GM12864 (cell line): ENCODE measurements at regions not wholly inside any gene's neighbourhood (a gene's known extent, or its start where the extent isn't known, plus 50 kb on each side); places are given as distances from the start of the nearest gene placed in this dataset.

Experiments used
- DNase-seq: peaks from one replicate; pipeline ENCODE4 v3.0.0-alpha.2; 2011; ENCODE audit warnings: low read depth
- H3K4me3 ChIP-seq: 2 replicates; pipeline ENCODE4 v1.5.1; 2011; ENCODE audit warnings: mild to moderate bottlenecking, low read depth, low read length, control low read depth
- TF ChIP-seq, protein P1 (sequence below): IDR thresholded peaks from 2 replicates; pipeline ENCODE4 v1.5.1; 2011; ENCODE audit warnings: low read depth, mild to moderate bottlenecking, moderate library complexity, low read length, control low read depth, inconsistent platforms; ENCODE audit errors: missing control alignments

DNA sequence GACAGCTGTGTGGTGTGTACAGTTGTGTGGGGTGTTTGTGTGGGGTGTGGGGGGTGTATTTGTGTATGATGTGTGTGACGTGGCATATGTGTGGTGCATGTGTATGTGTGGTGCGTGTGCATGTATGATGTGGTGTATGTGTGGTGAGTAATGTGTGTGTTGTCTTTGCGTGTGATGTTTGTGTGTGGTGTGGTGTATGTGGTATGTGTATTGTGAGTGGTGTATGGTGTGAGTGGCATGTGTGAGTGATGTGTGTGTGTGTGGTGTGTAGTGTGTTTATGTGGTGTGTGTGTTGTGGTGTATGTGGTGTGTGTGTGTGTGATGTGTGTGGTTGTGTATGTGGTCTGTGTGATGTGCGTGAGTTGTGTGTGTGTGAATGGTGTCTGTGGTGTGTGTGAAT is 191.1 kb downstream of the MELK start:
- DNase-seq = no peak
- TF ChIP-seq, protein P1, sequence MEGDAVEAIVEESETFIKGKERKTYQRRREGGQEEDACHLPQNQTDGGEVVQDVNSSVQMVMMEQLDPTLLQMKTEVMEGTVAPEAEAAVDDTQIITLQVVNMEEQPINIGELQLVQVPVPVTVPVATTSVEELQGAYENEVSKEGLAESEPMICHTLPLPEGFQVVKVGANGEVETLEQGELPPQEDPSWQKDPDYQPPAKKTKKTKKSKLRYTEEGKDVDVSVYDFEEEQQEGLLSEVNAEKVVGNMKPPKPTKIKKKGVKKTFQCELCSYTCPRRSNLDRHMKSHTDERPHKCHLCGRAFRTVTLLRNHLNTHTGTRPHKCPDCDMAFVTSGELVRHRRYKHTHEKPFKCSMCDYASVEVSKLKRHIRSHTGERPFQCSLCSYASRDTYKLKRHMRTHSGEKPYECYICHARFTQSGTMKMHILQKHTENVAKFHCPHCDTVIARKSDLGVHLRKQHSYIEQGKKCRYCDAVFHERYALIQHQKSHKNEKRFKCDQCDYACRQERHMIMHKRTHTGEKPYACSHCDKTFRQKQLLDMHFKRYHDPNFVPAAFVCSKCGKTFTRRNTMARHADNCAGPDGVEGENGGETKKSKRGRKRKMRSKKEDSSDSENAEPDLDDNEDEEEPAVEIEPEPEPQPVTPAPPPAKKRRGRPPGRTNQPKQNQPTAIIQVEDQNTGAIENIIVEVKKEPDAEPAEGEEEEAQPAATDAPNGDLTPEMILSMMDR = no peak
- H3K4me3 ChIP-seq = no peak overlapping the region

DNA sequence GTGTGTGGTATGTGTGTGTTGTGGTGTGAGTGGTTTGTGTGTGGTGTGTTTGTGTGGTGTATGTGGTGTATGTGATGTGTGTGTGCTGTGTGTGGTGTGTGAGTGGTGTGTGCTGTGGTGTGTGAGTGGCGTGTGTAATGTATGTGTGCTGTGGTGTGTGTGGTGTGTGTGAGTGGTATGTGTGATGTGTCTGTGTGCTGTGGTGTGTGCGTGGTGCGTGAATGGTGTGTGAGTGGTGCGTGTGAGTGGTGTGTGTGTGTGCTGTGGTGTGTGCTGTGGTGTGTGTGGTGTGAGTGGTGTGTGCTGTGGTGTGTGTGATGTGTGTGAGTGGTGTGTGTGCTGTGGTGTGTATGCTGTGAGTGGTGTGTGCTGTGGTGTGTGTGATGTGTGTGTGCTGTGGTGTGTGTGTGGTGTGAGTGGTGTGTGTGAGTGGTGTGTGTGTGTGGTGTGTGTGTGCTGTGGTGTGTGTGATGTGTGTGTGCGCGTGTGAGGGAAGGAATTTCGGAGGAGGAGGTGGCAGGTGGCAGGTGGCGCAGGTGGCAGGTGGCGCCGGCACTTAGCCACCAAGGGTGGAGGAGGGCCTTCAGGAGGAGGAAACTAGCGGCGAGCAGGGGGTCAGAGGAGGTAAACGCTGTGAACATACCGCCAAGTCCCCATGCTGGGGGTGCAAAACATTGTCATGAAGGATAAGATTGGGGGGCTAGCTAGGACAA is 191.8 kb downstream of the MELK start:
- TF ChIP-seq, protein P1 = no peak
- no peak overlapping the region for H3K4me3 ChIP-seq
- DNase-seq = no peak

DNA sequence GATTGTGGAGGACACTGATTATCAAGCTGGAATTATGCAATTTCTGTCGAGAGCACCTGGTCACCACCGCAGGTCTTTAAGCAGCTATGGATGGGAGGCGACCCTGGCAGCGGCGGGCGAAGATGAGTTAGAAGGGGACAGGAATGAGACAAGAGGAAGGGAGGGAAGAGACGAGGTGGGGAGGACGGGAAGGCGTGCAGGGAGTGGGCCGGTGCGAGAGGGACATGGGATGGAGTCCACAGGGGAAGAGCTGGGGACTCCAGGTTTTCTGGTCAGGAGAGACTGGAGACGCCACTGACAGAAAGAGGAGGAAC is 192.3 kb downstream of the MELK start:
- TF ChIP-seq, protein P1 = no peak
- peak overlapping the region; percentile 47; the same call in 1 of the 2 replicates for H3K4me3 ChIP-seq
- DNase-seq = no peak

DNA sequence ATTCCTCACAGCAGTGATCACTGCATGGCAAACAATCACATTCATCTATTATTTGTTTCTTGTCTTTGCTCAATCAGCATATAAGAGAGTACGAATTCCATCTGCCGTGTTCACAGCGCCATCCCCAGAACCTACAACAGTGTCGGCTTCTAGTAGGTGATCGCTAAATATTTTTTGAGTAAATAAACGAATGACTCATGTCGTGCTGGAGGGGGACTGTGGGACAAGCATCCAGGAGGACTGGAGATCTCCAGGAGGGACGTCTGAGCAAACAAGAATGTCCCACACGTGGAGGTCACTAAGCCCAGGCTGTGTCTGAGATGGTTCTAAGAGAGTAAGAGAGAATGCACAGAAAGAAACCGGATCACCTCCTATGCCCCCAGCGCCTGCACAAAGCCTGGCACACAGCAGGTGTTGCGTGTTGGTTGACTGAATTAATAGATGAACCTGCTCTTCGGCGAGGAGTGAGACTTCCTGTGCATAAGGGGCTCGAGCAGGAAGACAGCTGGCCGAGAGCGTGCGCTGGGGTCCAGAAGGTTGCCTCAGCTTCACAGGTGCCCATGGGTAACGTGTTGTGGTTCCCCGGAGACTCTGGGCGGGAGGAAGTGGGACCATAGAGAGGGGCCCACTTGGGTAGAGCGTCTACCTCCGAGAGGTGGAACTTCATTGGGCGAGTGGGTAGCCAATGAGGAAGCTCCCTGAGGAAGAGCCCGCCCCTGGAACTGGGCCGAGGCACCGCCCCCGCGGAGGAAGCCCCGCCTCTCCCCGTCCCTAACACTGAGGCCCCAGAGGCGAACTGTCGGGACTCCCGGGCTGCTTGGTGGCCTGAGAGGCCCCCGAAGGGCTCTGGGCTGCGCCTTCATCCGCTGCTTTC is 193.0 kb downstream of the MELK start:
- peak overlapping the region; percentile 47 for H3K4me3 ChIP-seq
- DNase-seq = peak; percentile 94
- TF ChIP-seq, protein P1 = no peak

DNA sequence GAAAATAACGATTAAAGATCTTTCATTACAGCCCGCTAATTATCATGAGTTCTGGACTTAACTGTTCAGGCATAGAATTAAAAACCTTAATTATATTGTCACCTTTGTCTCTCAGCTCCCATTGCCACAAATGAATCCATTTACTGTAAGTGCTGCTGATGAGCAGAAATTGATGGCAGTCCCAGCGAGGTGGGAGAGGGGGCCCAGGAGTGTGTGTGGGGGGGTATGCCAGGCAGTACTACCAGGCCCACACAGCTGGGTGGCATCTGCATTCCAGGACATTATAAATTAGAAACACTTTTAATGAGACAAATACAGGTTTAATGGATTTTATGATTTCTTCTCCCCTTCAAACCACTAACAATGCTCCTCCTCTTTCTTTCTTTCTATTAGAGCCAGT is 196.0 kb downstream of the MELK start:
- no peak for DNase-seq
- TF ChIP-seq, protein P1 = no peak
- no peak overlapping the region for H3K4me3 ChIP-seq

DNA sequence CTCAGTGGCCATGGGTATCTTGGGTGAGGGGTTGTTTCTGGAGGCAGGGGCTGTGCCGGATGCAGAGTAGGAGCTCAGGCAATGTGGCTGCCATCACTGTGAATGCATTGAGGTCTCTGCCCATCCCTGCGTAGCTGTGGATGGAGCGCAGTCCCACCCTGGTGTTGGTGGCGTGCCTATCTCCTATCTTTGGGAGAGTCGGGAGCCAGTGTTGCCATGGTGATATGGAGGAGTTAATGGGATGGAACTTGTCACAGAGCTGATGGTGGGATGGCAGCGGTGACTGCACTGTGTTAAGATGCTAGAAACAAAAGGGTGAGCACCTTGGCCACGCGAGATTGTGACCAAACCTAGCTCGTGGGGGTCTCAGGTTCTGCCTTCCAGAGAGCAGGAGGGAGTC is 197.3 kb downstream of the MELK start:
- no peak for DNase-seq
- TF ChIP-seq, protein P1 = no peak
- no peak overlapping the region for H3K4me3 ChIP-seq
